ENCODE measurements at regions not wholly inside any gene's neighbourhood (a gene's known extent, or its start where the extent isn't known, plus 50 kb on each side); places are given as distances from the start of the nearest gene placed in this dataset.

- Mint-ChIP-seq H3K27ac (no peak overlapping the region), H3K4me1 (no peaks in the 10 kb centered on the region), H3K9me3 (peaks cover 0 to 2% (median 0%) of the 10 kb centered on the region in 6 donors), H3K27me3 (ENCODE audit: low read depth in 3 of 3) (peaks cover 2 to 4% (median 2%) of the 10 kb centered on the region in 3 donors), H3K4me3 (no peak overlapping the region), H3K36me3 (no peaks in the 10 kb centered on the region)
- no peak for DNase-seq
Observed at GRCh38 chr6:6766230-6766905, 177.8 kb downstream of the LY86 start.

- Mint-ChIP-seq H3K36me3 (no peaks in the 10 kb centered on the region), H3K9me3 (peaks cover 0 to 2% (median 0%) of the 10 kb centered on the region in 6 donors), H3K27ac (no peak overlapping the region), H3K27me3 (ENCODE audit: low read depth in 3 of 3) (peaks cover 2 to 4% (median 4%) of the 10 kb centered on the region in 3 donors), H3K4me3 (no peak overlapping the region), H3K4me1 (no peaks in the 10 kb centered on the region)
- no peak for DNase-seq
Observed at GRCh38 chr6:6769466-6769865, 180.9 kb downstream of the LY86 start.

- DNase-seq = no peak
- Mint-ChIP-seq H3K27ac (no peak overlapping the region), H3K36me3 (no peaks in the 10 kb centered on the region), H3K4me3 (no peak overlapping the region), H3K9me3 (peaks cover 0 to 2% (median 0%) of the 10 kb centered on the region in 6 donors), H3K27me3 (ENCODE audit: low read depth in 3 of 3) (peaks cover 2 to 4% (median 4%) of the 10 kb centered on the region in 3 donors), H3K4me1 (no peaks in the 10 kb centered on the region)
Observed at GRCh38 chr6:6771224-6771945, 182.9 kb downstream of the LY86 start.

- H3K4me1 Mint-ChIP-seq = no peaks in the 10 kb centered on the region
- H3K27me3 Mint-ChIP-seq (ENCODE audit: low read depth in 3 of 3) = peaks cover 2 to 4% (median 4%) of the 10 kb centered on the region in 3 donors
- H3K36me3 Mint-ChIP-seq = no peaks in the 10 kb centered on the region
- no peak overlapping the region for H3K4me3 Mint-ChIP-seq
- H3K9me3 Mint-ChIP-seq = peaks cover 0 to 4% (median 0%) of the 10 kb centered on the region in 6 donors
- H3K27ac Mint-ChIP-seq = no peak overlapping the region
- DNase-seq = no peak
Observed at GRCh38 chr6:6771964-6772363, 183.4 kb downstream of the LY86 start.

DNA sequence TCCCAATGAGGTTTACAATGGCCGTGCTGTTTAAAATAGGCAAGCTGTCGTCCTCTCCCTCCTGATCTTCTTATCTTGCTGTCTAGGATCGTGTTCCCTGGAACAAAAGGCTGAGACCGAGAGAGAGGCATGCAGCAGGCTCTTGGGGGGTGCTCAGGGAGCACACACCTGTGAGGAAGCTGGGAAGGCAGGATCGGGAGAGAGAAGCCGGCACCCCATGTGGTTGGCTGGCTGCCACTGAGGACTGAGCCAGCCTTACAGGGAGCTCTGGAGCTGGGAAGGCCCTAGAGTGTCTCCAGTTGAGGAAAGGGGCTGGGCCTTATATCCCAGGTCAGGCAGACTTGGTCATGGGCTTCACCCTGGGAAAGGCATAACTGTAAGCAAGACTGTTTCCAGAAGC is 184.2 kb downstream of the LY86 start:
- peaks cover 2 to 4% (median 4%) of the 10 kb centered on the region in 3 donors for H3K27me3 Mint-ChIP-seq (ENCODE audit: low read depth in 3 of 3)

DNA sequence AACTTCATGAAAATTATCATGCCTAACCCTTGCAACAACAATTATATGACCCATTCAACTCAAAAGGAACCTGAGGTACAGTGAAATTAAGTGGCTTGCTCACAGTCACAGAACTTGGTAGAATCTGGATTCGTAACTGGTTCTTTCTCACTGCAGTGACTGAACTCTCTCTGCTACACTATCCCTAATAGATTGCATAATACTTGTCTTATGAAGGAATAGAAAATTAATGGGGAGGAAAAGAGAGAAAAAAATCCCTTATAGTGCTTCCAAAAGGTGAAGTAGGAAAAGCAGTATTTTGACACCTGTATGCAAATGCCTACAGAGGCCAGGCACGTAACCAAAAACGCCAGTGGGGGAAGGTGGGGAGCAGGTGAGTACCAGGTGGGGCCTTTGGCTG is 186.6 kb downstream of the LY86 start:
- Mint-ChIP-seq H3K4me3 (no peak overlapping the region), H3K27ac (no peak overlapping the region), H3K9me3 (peaks cover 0 to 4% (median 0%) of the 10 kb centered on the region in 6 donors), H3K36me3 (no peaks in the 10 kb centered on the region), H3K4me1 (no peaks in the 10 kb centered on the region), H3K27me3 (ENCODE audit: low read depth in 3 of 3) (peaks cover 2 to 4% (median 3%) of the 10 kb centered on the region in 3 donors)
- DNase-seq = no peak

More for the DNA sequence above, 184.2 kb downstream of the LY86 start:
- no peak overlapping the region for H3K4me3 Mint-ChIP-seq
- no peaks in the 10 kb centered on the region for H3K36me3 Mint-ChIP-seq
- H3K9me3 Mint-ChIP-seq = peaks cover 0 to 4% (median 0%) of the 10 kb centered on the region in 6 donors
- no peak for DNase-seq
- H3K4me1 Mint-ChIP-seq = no peaks in the 10 kb centered on the region
- no peak overlapping the region for H3K27ac Mint-ChIP-seq

DNA sequence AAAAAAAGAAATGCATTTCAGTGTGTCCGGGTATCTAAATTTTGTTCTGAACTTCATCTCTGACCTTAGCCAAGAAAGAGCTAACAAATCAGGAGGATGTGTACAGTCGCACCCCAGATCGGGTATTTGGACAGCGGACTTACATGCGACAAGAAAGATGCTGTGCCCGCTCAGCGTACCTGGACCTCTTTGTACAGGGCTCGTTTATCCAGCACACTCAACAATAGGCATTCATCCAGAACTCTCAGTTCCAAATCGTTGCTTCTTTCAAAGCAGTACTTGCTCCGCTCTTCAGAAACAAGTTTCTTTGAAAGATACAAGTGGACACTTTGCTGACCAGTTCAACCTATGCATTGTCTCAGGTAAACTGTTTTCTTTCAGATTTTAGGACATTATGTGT is 191.7 kb downstream of the LY86 start:
- no peaks in the 10 kb centered on the region for H3K36me3 Mint-ChIP-seq
- H3K27ac Mint-ChIP-seq = no peak overlapping the region
- H3K9me3 Mint-ChIP-seq = peaks cover 0 to 2% (median 0%) of the 10 kb centered on the region in 6 donors
- no peak overlapping the region for H3K4me3 Mint-ChIP-seq
- DNase-seq = no peak
- peaks cover 0 to 4% (median 3%) of the 10 kb centered on the region in 3 donors for H3K27me3 Mint-ChIP-seq (ENCODE audit: low read depth in 3 of 3)
- H3K4me1 Mint-ChIP-seq = no peaks in the 10 kb centered on the region

DNA sequence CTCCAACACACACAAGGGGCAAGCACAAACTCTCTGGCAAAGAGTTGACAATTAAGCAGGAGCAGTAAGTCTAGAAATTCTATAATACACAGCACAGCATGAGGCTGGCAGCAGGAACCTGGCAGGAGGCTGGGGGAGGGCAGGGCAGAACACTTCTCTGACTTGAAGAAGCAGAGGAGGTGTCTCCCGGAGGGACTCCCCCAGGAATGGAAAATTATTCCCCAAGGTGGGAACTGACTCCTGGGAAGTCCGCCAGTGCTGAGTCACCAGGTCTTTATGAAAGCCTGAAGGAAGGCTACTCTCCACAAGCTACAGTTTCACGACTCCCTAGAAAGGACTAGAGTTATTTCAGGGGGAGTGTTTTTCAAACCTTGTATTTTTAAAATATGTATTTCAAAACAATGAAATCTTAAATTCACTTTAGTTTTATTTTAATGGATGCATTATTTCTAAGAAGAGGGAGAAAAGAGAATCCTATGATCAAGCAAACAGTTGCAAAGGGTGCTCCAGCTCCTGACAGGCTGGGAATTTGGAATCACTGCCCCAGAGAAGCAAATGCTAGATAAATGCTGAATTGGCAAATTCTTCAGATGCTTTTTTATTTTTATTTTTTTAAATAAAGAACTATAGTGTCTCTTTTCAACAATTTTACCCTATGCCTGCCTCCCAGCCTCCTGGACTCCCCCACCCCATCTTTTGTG is 192.8 kb downstream of the LY86 start:
- Mint-ChIP-seq H3K36me3 (no peaks in the 10 kb centered on the region), H3K27ac (no peak overlapping the region), H3K9me3 (peaks cover 0 to 2% (median 0%) of the 10 kb centered on the region in 6 donors), H3K4me3 (no peak overlapping the region), H3K27me3 (ENCODE audit: low read depth in 3 of 3) (peaks cover 0 to 4% (median 3%) of the 10 kb centered on the region in 3 donors), H3K4me1 (no peaks in the 10 kb centered on the region)
- no peak for DNase-seq

- Mint-ChIP-seq H3K4me1 (no peaks in the 10 kb centered on the region), H3K9me3 (no peaks in the 10 kb centered on the region), H3K36me3 (no peaks in the 10 kb centered on the region), H3K27me3 (ENCODE audit: low read depth in 3 of 3) (peaks cover 0 to 4% (median 3%) of the 10 kb centered on the region in 3 donors), H3K27ac (no peak overlapping the region), H3K4me3 (no peak overlapping the region)
- DNase-seq = no peak
Observed at GRCh38 chr6:6781873-6782227, 193.3 kb downstream of the LY86 start.

- H3K4me1 Mint-ChIP-seq = no peaks in the 10 kb centered on the region
- H3K9me3 Mint-ChIP-seq = no peaks in the 10 kb centered on the region
- DNase-seq = no peak
- H3K4me3 Mint-ChIP-seq = no peak overlapping the region
- H3K27me3 Mint-ChIP-seq (ENCODE audit: low read depth in 3 of 3) = peaks cover 2 to 4% (median 3%) of the 10 kb centered on the region in 3 donors
- no peaks in the 10 kb centered on the region for H3K36me3 Mint-ChIP-seq
- no peak overlapping the region for H3K27ac Mint-ChIP-seq
Observed at GRCh38 chr6:6783721-6784120, 195.2 kb downstream of the LY86 start.

GRCh38 chr6:6784514-6785162 is 196.1 kb downstream of the LY86 start:
- no peak overlapping the region for H3K27ac Mint-ChIP-seq
- peaks cover 1 to 3% (median 2%) of the 10 kb centered on the region in 3 donors for H3K27me3 Mint-ChIP-seq (ENCODE audit: low read depth in 3 of 3)
- H3K4me1 Mint-ChIP-seq = no peaks in the 10 kb centered on the region
- H3K36me3 Mint-ChIP-seq = no peaks in the 10 kb centered on the region
- H3K9me3 Mint-ChIP-seq = no peaks in the 10 kb centered on the region
- no peak for DNase-seq
- no peak overlapping the region for H3K4me3 Mint-ChIP-seq

- no peak for DNase-seq
Observed at GRCh38 chr6:6785163-6785521, 196.6 kb downstream of the LY86 start.

GRCh38 chr6:6788394-6789032 is 200.0 kb downstream of the LY86 start:
- no peak for DNase-seq
- no peak overlapping the region for H3K27ac Mint-ChIP-seq
- no peaks in the 10 kb centered on the region for H3K9me3 Mint-ChIP-seq
- H3K27me3 Mint-ChIP-seq (ENCODE audit: low read depth in 3 of 3) = peaks cover 0 to 4% (median 3%) of the 10 kb centered on the region in 3 donors
- H3K4me1 Mint-ChIP-seq = no peaks in the 10 kb centered on the region
- no peaks in the 10 kb centered on the region for H3K36me3 Mint-ChIP-seq
- H3K4me3 Mint-ChIP-seq = no peak overlapping the region

More at GRCh38 chr6:6785163-6785521, 196.6 kb downstream of the LY86 start:
- Mint-ChIP-seq H3K4me1 (no peaks in the 10 kb centered on the region), H3K9me3 (no peaks in the 10 kb centered on the region), H3K4me3 (no peak overlapping the region), H3K36me3 (no peaks in the 10 kb centered on the region), H3K27ac (no peak overlapping the region), H3K27me3 (ENCODE audit: low read depth in 3 of 3) (peaks cover 0 to 3% (median 2%) of the 10 kb centered on the region in 3 donors)

Measured in immature natural killer cell (primary cell).